ENCODE measurements at regions not wholly inside any gene's neighbourhood (a gene's known extent, or its start where the extent isn't known, plus 50 kb on each side); places are given as distances from the start of the nearest gene placed in this dataset.
A peak's percentile ranks its signal among the peaks of the same experiment; 100 is the strongest.

DNA sequence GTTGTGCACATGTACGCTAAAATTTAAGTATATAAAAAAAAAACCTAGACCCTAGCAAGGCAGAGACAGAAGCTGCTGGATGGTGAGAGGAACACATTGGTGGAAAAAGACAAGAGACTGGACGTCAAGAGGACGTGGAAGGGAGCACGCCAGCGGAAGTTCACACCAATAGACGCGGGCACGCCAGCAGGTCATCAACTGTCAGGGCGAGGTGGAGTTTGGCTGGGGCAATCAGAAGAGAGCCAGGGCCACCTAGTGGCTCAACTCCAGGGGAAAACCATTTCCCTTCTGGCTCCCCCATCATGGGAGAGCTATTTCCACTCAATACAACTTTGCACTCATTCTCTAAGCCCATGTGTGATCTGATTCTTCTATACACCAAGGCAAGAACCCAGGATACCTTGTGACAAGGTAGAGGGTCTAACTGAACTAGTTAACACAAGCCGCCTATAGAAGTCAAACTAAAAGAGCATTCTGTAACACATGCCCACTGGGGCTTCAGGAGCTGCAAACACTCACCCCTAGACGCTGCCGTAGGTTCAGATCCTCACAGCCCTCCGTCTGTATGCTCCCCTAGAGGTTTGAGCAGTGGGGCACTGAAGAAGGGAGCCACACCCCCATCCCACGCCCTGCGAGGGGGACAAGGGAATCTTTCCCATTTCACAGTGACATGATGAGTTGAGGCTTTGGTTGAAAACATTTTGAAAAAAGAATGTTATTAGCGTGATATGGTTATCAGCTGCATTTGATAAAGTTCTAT lies 702.7 kb downstream of the TMTC2 start:
- FAIRE-seq, result no peak
- TF ChIP-seq POLR2A (IDR thresholded peaks at IDR 0.05; ENCODE audit: low read depth, low read length), result no peak
- no peak for DNase-seq (ENCODE audit: insufficient read length, low spot score)

DNA sequence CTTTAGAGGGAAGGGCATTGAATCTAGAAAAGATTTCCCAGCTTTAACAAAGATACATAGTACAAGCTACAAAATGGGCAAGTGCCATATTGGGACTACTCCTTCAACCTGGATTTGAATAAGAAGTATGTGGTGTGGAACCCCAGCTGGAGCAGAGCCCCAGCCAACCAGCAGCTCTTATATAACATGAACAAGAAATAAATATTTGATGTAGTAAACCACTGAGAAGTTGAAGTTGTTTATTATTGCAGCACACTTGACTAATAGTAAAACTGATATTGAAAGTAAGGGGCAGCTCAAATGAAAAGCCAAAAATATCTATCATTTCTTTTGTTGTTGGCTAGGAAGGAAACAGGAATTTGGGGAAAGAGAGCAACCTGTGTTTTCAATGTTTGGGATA lies 701.8 kb downstream of the TMTC2 start:
- TF ChIP-seq POLR2A (IDR thresholded peaks at IDR 0.05; ENCODE audit: low read depth, low read length), result no peak
- no peak for FAIRE-seq
- DNase-seq (ENCODE audit: insufficient read length, low spot score), result no peak

DNA sequence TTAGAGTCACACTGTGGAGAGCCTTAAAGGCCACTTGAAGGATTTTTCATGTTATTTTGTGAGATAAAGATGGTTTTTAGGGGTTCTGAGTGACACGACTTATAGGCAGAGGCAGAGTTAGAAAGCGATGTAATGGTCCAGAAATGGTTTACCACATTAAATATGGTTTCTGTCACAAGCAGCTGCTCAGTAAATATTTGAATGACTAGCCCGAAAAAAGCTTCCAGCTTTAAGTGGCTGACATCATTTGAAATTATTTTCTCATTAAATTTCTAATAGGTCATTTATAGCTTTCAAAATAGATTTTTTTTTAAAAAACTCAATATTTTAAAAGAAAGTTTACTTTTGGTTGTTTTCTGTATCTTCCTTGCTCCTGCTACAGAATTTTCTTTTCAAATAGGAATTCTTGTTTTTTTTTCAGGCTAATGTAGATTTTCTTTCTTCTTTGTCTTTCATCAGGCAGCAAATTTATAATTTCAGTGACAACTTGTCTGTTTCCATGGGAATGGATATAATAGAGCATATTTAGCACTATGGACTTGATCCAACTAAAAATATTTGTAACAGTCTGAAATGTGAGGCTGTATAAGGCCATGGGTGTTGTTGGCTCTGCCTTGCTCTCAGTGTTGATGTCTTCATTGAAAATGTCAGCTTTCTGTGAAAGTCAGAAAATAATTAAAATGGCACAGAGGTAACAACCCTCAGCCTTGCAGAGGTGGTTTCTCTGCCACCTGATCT lies 700.0 kb downstream of the TMTC2 start:
- DNase-seq (ENCODE audit: insufficient read length, low spot score) (no peak), FAIRE-seq (no peak)
- no peak for TF ChIP-seq POLR2A (IDR thresholded peaks at IDR 0.05; ENCODE audit: low read depth, low read length)

DNA sequence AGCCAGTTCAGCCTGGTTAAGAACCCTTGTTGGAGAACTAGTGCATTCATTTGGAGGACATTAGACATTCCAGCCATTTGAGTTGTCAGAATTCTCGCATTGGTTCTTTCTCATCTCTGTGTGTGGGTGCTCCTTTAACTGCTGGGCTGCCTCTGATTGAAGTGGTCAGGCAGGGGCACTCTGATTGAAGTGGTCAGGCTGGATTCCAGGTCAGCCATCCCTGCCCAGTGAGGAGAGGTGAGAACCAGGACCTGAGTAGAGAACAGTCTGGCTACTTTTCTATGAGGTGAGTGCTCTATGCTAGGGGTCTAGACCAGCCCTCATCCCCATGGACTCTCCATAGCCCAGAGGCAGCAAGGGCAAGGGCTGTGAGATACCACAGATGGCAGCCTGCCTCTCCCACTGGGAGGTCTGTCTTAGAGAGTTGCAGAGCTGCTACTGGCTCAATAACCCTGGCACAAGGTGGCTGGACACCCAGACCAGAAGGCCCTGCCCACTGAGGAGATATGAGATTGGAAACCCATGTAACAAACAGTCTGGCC lies 691.6 kb downstream of the TMTC2 start:
- DNase-seq (ENCODE audit: insufficient read length, low spot score) (no peak), FAIRE-seq (no peak)
- no peak for TF ChIP-seq POLR2A (IDR thresholded peaks at IDR 0.05; ENCODE audit: low read depth, low read length)

DNA sequence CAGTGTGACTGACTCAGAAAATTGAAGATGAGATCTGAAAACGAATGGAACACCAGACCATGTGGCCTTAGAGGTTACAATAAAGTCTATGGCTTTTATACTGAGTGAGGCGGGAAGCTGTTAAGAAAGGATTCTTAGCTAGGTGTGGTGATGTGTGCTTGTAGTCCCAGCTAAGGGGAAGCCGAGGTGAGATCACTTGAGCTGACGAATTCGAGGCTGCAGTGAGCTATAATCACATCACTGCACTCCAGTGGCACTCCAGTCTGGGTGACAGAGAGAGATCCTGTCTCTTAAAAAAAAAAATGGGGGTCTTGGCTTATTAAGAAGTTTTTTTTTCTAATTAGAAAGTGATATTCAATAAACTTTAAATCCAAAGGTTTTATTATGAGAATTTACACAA lies 678.6 kb downstream of the TMTC2 start:
- TF ChIP-seq POLR2A (IDR thresholded peaks at IDR 0.05; ENCODE audit: low read depth, low read length), result no peak
- FAIRE-seq (peak; percentile 72), DNase-seq (ENCODE audit: insufficient read length, low spot score) (no peak)

DNA sequence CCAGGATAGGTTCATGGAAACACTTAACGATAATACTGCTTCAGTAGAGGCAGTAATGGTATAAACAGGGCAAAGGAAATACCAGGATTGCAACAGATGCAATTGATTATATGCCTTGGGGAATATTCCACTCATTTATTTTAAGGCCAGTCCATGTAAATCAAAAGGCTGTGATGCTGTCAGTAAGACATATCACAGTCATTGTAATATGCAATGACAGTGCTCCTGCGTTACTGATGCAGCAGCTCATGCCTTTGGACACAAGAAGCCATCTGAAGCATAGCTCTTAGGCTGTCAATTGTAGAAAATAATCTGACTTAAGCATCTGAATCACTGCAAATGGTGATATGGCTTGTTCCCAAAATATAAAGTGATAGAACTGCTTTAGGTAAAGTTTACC lies 674.8 kb downstream of the TMTC2 start:
- no peak for FAIRE-seq

DNA sequence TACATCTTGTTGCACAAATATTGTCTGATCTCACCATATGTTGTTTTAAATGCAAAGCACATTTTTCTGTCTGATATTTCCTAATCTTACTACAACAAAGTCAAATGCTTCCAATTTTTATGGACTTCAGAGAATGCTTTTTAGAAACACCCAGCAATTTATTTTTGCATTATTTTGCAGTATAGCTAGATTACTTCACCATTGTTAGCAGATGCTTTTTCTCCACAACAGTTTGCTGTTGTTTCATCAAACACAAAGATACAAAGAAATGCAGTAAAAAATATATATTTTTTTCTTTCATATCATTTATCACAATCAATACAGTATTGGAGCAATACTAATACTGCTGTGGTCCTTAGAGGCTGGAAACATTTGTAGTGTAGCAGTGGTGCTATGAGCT lies 674.4 kb downstream of the TMTC2 start:
- DNase-seq (ENCODE audit: insufficient read length, low spot score) (no peak), FAIRE-seq (no peak)
- no peak for TF ChIP-seq POLR2A (IDR thresholded peaks at IDR 0.05; ENCODE audit: low read depth, low read length)

More for the DNA sequence above, 674.8 kb downstream of the TMTC2 start:
- no peak for TF ChIP-seq POLR2A (IDR thresholded peaks at IDR 0.05; ENCODE audit: low read depth, low read length)
- DNase-seq (ENCODE audit: insufficient read length, low spot score), result no peak

DNA sequence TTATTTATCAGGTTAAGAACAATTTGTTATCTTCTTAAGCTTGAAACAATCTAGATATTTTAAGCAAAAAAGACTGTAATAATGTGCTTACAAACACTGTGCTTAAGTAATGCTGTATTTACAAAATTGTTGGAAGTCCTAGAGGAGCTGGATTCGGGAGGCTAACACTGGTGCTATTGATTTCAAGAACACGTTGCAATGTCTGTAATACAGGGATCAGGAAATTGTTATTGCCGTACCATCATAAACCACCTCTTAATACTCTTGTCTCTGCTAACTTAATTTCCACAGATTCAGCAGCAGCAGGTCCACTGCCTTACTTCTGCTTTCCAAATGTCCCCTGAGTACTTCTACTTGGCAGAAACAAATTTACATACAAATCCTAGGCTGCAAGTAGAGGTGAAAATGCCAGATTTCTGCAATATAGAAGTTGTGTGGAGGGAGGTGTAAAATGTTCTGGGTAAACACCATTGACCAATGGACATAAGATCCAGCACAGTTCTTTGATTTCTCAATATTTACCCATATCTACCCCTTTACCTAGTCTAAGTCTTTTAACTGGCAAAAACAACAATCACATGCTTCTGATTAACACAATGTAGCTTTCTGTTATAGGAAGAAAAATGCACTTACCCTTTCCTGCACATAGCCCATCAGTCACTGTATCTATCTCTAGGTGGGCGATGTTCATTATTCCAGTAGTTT lies 663.4 kb downstream of the TMTC2 start:
- DNase-seq (ENCODE audit: insufficient read length, low spot score) (no peak), FAIRE-seq (no peak)
- no peak for TF ChIP-seq POLR2A (IDR thresholded peaks at IDR 0.05; ENCODE audit: low read depth, low read length)

DNA sequence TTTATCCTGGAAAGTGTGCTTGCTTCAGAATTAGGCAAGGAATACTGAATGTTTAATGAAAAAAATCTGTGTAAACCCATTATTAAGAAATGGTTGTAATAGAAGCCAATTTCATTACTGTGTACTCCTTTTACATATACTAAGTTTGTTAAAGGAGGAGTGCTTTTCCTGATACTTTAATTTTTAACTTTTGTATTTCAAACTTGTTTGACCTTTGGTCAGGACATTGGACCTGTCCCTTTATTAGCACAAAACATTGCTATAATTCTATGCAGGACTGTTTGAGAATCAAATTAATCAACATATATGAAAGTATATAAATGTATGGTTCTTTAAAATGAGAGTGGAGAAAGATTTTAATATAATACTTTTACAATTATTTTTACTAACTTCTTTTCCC lies 659.6 kb downstream of the TMTC2 start:
- DNase-seq (ENCODE audit: insufficient read length, low spot score), result no peak
- no peak for TF ChIP-seq POLR2A (IDR thresholded peaks at IDR 0.05; ENCODE audit: low read depth, low read length)
- FAIRE-seq, result no peak

DNA sequence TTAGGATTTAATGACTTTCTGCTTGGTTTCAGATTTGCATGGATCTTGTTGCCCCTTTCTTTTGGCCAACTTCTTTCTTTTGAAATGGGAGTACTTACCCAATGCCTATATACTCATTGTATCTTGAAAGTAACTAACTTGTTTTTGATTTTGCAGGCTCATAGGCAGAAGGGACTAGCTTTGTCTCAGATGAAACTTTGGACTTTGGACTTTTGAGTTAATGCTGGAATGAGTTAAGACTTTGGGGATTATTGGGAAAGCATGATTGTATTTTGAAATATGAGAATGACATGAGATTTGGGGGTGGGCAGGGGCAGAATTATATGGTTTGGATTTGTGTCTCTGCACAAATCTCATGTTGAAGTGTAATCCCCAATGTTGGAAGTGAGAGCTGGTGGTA lies 657.1 kb downstream of the TMTC2 start:
- FAIRE-seq (no peak), DNase-seq (ENCODE audit: insufficient read length, low spot score) (no peak)
- TF ChIP-seq POLR2A (IDR thresholded peaks at IDR 0.05; ENCODE audit: low read depth, low read length), result no peak

DNA sequence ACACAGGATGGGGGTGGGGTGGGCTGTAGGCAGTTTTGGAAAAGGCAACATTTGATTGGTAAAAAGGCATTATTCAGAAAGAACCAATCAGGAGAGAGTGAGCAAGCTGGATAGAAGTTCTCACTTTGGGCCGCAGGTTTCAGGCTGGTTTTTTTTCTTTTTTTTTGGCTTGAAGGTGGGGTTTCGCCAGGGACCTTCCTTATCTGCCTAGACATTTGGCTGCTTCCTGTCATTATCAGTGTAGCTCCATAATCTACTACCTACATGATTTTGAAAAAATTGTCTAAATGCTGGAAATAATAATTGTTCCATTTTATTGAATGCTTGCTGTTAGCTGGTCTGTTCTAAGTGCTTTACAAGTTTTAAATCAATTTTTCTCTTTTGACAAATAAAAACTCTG lies 649.0 kb downstream of the TMTC2 start:
- TF ChIP-seq POLR2A (IDR thresholded peaks at IDR 0.05; ENCODE audit: low read depth, low read length), result no peak
- no peak for FAIRE-seq
- no peak for DNase-seq (ENCODE audit: insufficient read length, low spot score)

DNA sequence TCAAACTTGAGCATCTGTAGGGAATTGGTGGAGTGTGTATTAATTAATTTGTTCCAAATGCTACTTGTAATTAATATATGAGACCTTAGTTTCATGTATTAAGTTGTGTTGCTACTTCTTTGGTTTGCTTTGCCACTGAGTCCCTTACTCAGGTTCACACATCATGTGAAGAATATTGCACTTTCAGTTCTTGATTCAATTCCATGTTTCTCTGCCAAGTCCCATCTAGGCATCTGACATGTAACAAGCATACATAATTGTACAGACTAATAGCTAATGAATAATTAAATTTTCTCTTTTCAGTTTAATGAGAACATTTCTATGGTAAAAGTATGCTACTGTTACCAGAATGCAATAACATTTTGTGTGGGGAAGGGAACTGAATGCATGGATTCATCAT lies 640.0 kb downstream of the TMTC2 start:
- TF ChIP-seq POLR2A (IDR thresholded peaks at IDR 0.05; ENCODE audit: low read depth, low read length), result no peak
- no peak for DNase-seq (ENCODE audit: insufficient read length, low spot score)
- no peak for FAIRE-seq

DNA sequence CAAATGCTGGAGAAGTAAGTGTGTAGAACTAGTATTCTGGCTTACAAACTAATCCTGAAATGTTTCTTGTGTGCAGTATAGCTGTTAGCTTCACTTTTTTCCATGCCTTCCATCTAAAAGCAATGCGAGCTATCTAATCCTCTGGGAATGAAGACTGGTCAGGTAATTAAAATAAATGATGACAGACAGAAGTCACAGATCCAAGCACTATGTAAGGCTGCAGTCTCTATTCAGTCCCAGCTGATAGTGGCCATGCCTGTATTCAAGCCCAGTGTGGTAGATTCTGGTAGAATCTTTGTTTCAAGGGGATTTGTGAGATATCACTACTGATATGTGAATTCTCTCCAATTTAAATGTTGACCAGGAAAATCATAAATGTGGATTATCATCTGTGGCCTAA lies 637.2 kb downstream of the TMTC2 start:
- TF ChIP-seq POLR2A (IDR thresholded peaks at IDR 0.05; ENCODE audit: low read depth, low read length), result no peak
- FAIRE-seq (no peak), DNase-seq (ENCODE audit: insufficient read length, low spot score) (no peak)

DNA sequence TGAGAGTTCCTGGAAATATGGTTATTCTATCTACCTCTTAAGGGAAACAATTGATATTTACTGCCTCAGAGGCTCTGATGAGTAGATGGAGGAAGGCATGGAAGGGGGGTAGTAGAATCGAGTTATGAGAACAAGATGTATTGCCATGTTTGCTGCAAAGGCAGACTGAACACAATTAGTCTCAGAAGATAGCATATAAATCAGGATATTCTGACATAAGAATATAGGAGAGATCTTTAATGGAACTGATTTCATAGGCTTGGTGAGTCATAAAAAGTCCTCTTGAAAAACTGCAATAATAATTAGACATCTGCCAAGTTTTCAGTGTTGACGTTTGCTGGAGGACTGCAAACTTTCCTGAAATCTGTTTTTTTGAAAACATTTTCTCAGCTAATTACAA lies 636.1 kb downstream of the TMTC2 start:
- FAIRE-seq (no peak), DNase-seq (ENCODE audit: insufficient read length, low spot score) (no peak)
- TF ChIP-seq POLR2A (IDR thresholded peaks at IDR 0.05; ENCODE audit: low read depth, low read length), result no peak

Data from H54 (cell line).